K562 (cell line): ENCODE measurements at regions not wholly inside any gene's neighbourhood (a gene's known extent, or its start where the extent isn't known, plus 50 kb on each side); places are given as distances from the start of the nearest gene placed in this dataset.

ENCODE experiments used
- ATAC-seq: fragments of 200-7000 bp; cut with Tn5 transposase; 3 replicates; pipeline ENCODE4 v1.9.1; 2020; ENCODE audit warnings: moderate library complexity
- BruUV-seq: library from RNA; stranded (reverse); fragments of 400-500 nt; replicated peaks from 2 replicates; lab custom pipeline; 2021; lab: Mats Ljungman, UMichigan
- CTCF ChIA-PET: fragments of 300-600 bp; formaldehyde crosslinking; extraction: SDS; loops from one replicate; lab custom pipeline; 2021; ENCODE audit warnings: low intra/inter-chr PET ratio; lab: Yijun Ruan, JAX
- POLR2A ChIA-PET: fragments of 300-600, 350-650 bp; sonication (Branson Sonifier 250); formaldehyde crosslinking; extraction: SDS; loops from one replicate; lab custom pipeline; 2021; ENCODE audit warnings: antibody characterized with exemption, inconsistent platforms; lab: Yijun Ruan, JAX
- DNase-seq, 4 experiments: peaks; one replicate each; pipeline versions ENCODE4 v3.0.0 to v3.0.0-alpha.2; 2011 to 2018; ENCODE audit warnings: low spot score in 3 of 4, mixed read lengths in 3 of 4; ENCODE audit errors: extremely low read depth in 1 of 4
- FAIRE-seq: peaks from 2 replicates; lab custom pipeline; 2011; peaks lifted over from hg19 to GRCh38; lab: Jason Lieb, UNC
- H2AFZ ChIP-seq: 2 replicates; pipeline ENCODE4 v1.6.0; 2011; ENCODE audit warnings: low read depth, low read length, control low read depth, inconsistent platforms
- H3K27ac ChIP-seq: fragments of 200-600 bp; 3 replicates; pipeline ENCODE4 v1.8.0; 2011; ENCODE audit warnings: low read depth, mild to moderate bottlenecking, control low read depth, inconsistent platforms, low read length, moderate library complexity, mixed read lengths; ENCODE audit errors: extremely low read depth
- H3K27me3 ChIP-seq, 2 experiments: fragments of 300-600 bp in 1 of 2; 2 replicates in 1 of 2; 3 replicates in 1 of 2; pipeline versions ENCODE4 v1.6.0 to v1.8.0; 2011; ENCODE audit warnings: inconsistent platforms in 2 of 2, low read length in 2 of 2, mild to moderate bottlenecking in 1 of 2, mixed read lengths in 1 of 2, moderate library complexity in 1 of 2; ENCODE audit not compliant: control insufficient read depth in 2 of 2, insufficient read depth in 2 of 2
- H3K36me3 ChIP-seq: fragments of 300-600 bp; 3 replicates; pipeline ENCODE4 v1.8.0; 2011; ENCODE audit warnings: mild to moderate bottlenecking, low read length, inconsistent platforms; ENCODE audit not compliant: control insufficient read depth, insufficient read depth
- H3K4me1 ChIP-seq, 2 experiments: fragments of 200-600 bp in 1 of 2; replicated peaks in 1 of 2; 2 replicates in 1 of 2; 3 replicates in 1 of 2; pipeline versions ENCODE4 v1.5.1 to v1.8.0; 2011; ENCODE audit warnings: inconsistent platforms in 2 of 2, low read length in 2 of 2, mild to moderate bottlenecking in 1 of 2, mixed read lengths in 1 of 2, moderate library complexity in 1 of 2; ENCODE audit not compliant: control insufficient read depth in 2 of 2, insufficient read depth in 2 of 2
- H3K4me2 ChIP-seq: 2 replicates; pipeline ENCODE4 v1.6.1; 2011; ENCODE audit warnings: low read length, control low read depth, inconsistent platforms, mixed read lengths; ENCODE audit not compliant: insufficient read depth
- H3K4me3 ChIP-seq: fragments of 200-600 bp; sonication (generic), shearing (Covaris generic); 2 replicates; pipeline ENCODE4 v1.5.1; 2016; ENCODE audit warnings: control low read depth, inconsistent platforms
- H3K79me2 ChIP-seq: fragments of 200-600 bp; 3 replicates; pipeline ENCODE4 v1.8.0; 2011; ENCODE audit warnings: low read length, inconsistent platforms; ENCODE audit not compliant: control insufficient read depth, insufficient read depth
- H3K9ac ChIP-seq, 2 experiments: 2 replicates each; pipeline versions ENCODE4 v1.6.0 to v1.6.1; 2011; ENCODE audit warnings: low read depth in 2 of 2, low read length in 2 of 2, control low read depth in 1 of 2, inconsistent platforms in 1 of 2, mild to moderate bottlenecking in 1 of 2, mixed read lengths in 1 of 2; ENCODE audit not compliant: insufficient read depth in 1 of 2
- H3K9me1 ChIP-seq: one replicate; pipeline ENCODE4 v1.6.0; 2011; ENCODE audit warnings: inconsistent platforms, mild to moderate bottlenecking, low read length, moderate library complexity; ENCODE audit not compliant: control insufficient read depth, insufficient read depth
- H3K9me3 ChIP-seq: replicated peaks from 2 replicates; pipeline ENCODE4 v1.5.1; 2011; ENCODE audit warnings: low read depth, low read length, inconsistent platforms; ENCODE audit not compliant: control insufficient read depth, insufficient read depth
- H4K20me1 ChIP-seq: replicated peaks from 2 replicates; pipeline ENCODE4 v1.6.1; 2011; ENCODE audit warnings: low read length, inconsistent platforms, mixed read lengths; ENCODE audit not compliant: control insufficient read depth, insufficient read depth
- ELF2 ChIP-seq: fragments of 250-450 bp; sonication (Bioruptor Pico); IDR thresholded peaks from 2 replicates; pipeline ENCODE4 v1.5.0; 2021; ENCODE audit warnings: mild to moderate bottlenecking
- POLR2A ChIP-seq: fragments of 450-650 bp; conservative IDR thresholded peaks from 2 replicates; pipeline ENCODE4 v1.6.1; 2016
- WHSC1 ChIP-seq: IDR thresholded peaks from one replicate; pipeline ENCODE4 v1.6.1; 2012; ENCODE audit warnings: low read length, control low read depth, inconsistent platforms
- ZBTB40 ChIP-seq, 2 experiments: fragments of 450-650 bp in 1 of 2; sonication (generic) in 1 of 2; formaldehyde crosslinking in 1 of 2; IDR thresholded peaks; 2 replicates each; pipeline versions ENCODE4 v1.7.1 to v1.9.0; 2016 to 2022; ENCODE audit warnings: inconsistent platforms in 1 of 2, mild to moderate bottlenecking in 1 of 2, missing genetic modification reagents in 1 of 2
- ZFP91 ChIP-seq: sonication (generic); formaldehyde crosslinking; IDR thresholded peaks from 2 replicates; pipeline ENCODE4 v1.8.0; 2022; ENCODE audit warnings: mild to moderate bottlenecking, missing genetic modification reagents
- WGBS: fragments of 100-300 bp; shearing (Covaris generic); methylation state at CpG from one replicate; pipeline ENCODE4 v1.1.6; 2016; ENCODE audit warnings: low coverage, mixed read lengths; ENCODE audit not compliant: insufficient coverage; ENCODE audit errors: missing lambda C conversion rate; 5-methylcytosine and 5-hydroxymethylcytosine counted together
- in situ Hi-C: fragments of 300-500 bp; cut with MboI; formaldehyde crosslinking; loops from 4 replicates; pipeline ENCODE4 v1.15.0; 2018; ENCODE audit warnings: inconsistent platforms, mixed read lengths
- intact Hi-C: fragments of 100-400 bp; cut with micrococcal nuclease; formaldehyde crosslinking; loops from 2 replicates; pipeline ENCODE4 v1.14.2; 2022
- TF ChIP-seq, protein P1 (sequence below), 2 experiments: IDR thresholded peaks; 2 replicates each; pipeline ENCODE4 v1.6.1; 2011; ENCODE audit warnings: borderline replicate concordance in 1 of 2, control low read depth in 1 of 2, low read depth in 1 of 2, low read length in 1 of 2, mild to moderate bottlenecking in 1 of 2, mixed read lengths in 1 of 2, moderate library complexity in 1 of 2; ENCODE audit not compliant: insufficient read depth in 1 of 2, insufficient read length in 1 of 2, poor library complexity in 1 of 2, severe bottlenecking in 1 of 2; ENCODE audit errors: extremely low read depth in 1 of 2

- 0 out of 2 replicates have a peak, but pooled peaks have one; percentile 24 for TF ChIP-seq POLR2A
- TF ChIP-seq ZFP91 (CRISPR knock-in tag) = no peak
- TF ChIP-seq WHSC1 = no peak
- TF ChIP-seq ELF2 = no peak
- no peak for TF ChIP-seq ZBTB40 (IDR thresholded peaks at IDR 0.05)
- no peak for TF ChIP-seq ZBTB40 (CRISPR knock-in tag; IDR thresholded peaks at IDR 0.05)
- TF ChIP-seq, protein P1, sequence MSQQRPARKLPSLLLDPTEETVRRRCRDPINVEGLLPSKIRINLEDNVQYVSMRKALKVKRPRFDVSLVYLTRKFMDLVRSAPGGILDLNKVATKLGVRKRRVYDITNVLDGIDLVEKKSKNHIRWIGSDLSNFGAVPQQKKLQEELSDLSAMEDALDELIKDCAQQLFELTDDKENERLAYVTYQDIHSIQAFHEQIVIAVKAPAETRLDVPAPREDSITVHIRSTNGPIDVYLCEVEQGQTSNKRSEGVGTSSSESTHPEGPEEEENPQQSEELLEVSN (IDR thresholded peaks at IDR 0.05; ENCODE audit: borderline replicate concordance in 1 of 2, extremely low read depth in 1 of 2, insufficient read depth in 1 of 2, insufficient read length in 1 of 2, low read depth in 1 of 2, low read length in 1 of 2, poor library complexity in 1 of 2, severe bottlenecking in 1 of 2) = no peak
- TF ChIP-seq, all 486 proteins: peak for 1
- no TSS peak for BruUV-seq
- peaks cover 19% of the 10 kb centered on the region for H3K79me2 ChIP-seq
- peak overlapping the region; percentile 37 for H3K4me3 ChIP-seq
- WGBS = 7% methylated on average over 3 of the region's 7 CpGs
- intact Hi-C loops (no loop called here), in situ Hi-C loops (no loop called here)
- ChIA-PET POLR2A (no interaction called here), CTCF (no interaction called here)
- H3K27me3 ChIP-seq = no peaks in the 10 kb centered on the region
- DNase-seq = peak in 3 of 4 experiments; percentile 2 to 37 (median 6)
- H4K20me1 ChIP-seq = no peaks in the 10 kb centered on the region
- H3K9me3 ChIP-seq = no peaks in the 10 kb centered on the region
- peak overlapping the region; percentile 53; the same call in 1 of the 2 replicates for H3K4me2 ChIP-seq
- no peaks in the 10 kb centered on the region for H3K9me1 ChIP-seq
- H3K27ac ChIP-seq = peak overlapping the region; percentile 58
- ATAC-seq = peak; percentile 84
- H2AFZ ChIP-seq = peak overlapping the region; percentile 62
- H3K9ac ChIP-seq = peak overlapping the region in 1 of 2 experiments; percentile 59; a peak in 2 of 4 replicates
- H3K4me1 ChIP-seq = no peaks in the 10 kb centered on the region
- FAIRE-seq = no peak
- H3K36me3 ChIP-seq = no peaks in the 10 kb centered on the region
Observed at GRCh38 chrX:87728459-87728858, 210.9 kb downstream of the KLHL4 start.
